Lower leg skin (tissue), 3 donors: ENCODE measurements at regions not wholly inside any gene's neighbourhood (a gene's known extent, or its start where the extent isn't known, plus 50 kb on each side); places are given as distances from the start of the nearest gene placed in this dataset.

Experiments
- CTCF ChIP-seq, 3 donors: fragments of 450-650 bp; IDR thresholded peaks; one replicate each; pipeline ENCODE4 v1.5.1; 2016; ENCODE audit warnings: antibody characterized with exemption in 3 of 3, mild to moderate bottlenecking in 3 of 3, moderate library complexity in 2 of 3
- POLR2A ChIP-seq, 2 donors: fragments of 450-650 bp; IDR thresholded peaks; one replicate each; pipeline ENCODE4 v1.6.1; 2016 to 2017; ENCODE audit warnings: antibody characterized with exemption in 2 of 2, mild to moderate bottlenecking in 1 of 2, moderate library complexity in 1 of 2

- TF ChIP-seq CTCF (IDR thresholded peaks at IDR 0.05) (no peak), POLR2A (IDR thresholded peaks at IDR 0.05) (no peak)
These were observed 139.4 kb upstream of the RAI14 start for GRCh38 chr5:34516686-34517085.
